K562 (cell line): ENCODE measurements at regions not wholly inside any gene's neighbourhood (a gene's known extent, or its start where the extent isn't known, plus 50 kb on each side); places are given as distances from the start of the nearest gene placed in this dataset.

Source experiments
- ATF1 ChIP-seq, 2 experiments: fragments of 450-650 bp in 1 of 2; IDR thresholded peaks; 2 replicates each; pipeline ENCODE4 v1.6.1; 2016; ENCODE audit warnings: missing compliant biosample characterization in 1 of 2, missing genetic modification characterization in 1 of 2
- CREBBP ChIP-seq: IDR thresholded peaks from one replicate; pipeline ENCODE4 v1.6.1; 2012; ENCODE audit warnings: low read depth, mild to moderate bottlenecking, control low read depth, inconsistent platforms, low read length
- ETV5 ChIP-seq: sonication (generic); formaldehyde crosslinking; IDR thresholded peaks from 2 replicates; pipeline ENCODE4 v1.4.0; 2020; ENCODE audit warnings: low read depth, mild to moderate bottlenecking, missing genetic modification reagents
- FUS ChIP-seq: fragments of 200-400 bp; formaldehyde crosslinking; optimal IDR thresholded peaks from 2 replicates; pipeline ENCODE3; 2017; ENCODE audit warnings: low read depth, low read length
- GATAD2B ChIP-seq: fragments of 450-650 bp; IDR thresholded peaks from 2 replicates; pipeline ENCODE4 v1.6.1; 2017; ENCODE audit warnings: mild to moderate bottlenecking, borderline replicate concordance
- IRF2 ChIP-seq: sonication (generic); formaldehyde crosslinking; IDR thresholded peaks from 2 replicates; pipeline ENCODE4 v1.8.1; 2022; ENCODE audit warnings: mild to moderate bottlenecking, missing genetic modification reagents
- MBD2 ChIP-seq: sonication (generic); IDR thresholded peaks from 2 replicates; pipeline ENCODE4 v1.6.1; 2016; ENCODE audit warnings: low read depth, borderline replicate concordance
- NR2C1 ChIP-seq, 2 experiments: fragments of 450-650 bp; IDR thresholded peaks; 2 replicates each; pipeline ENCODE4 v1.6.1; 2017; ENCODE audit warnings: mild to moderate bottlenecking in 2 of 2, antibody characterized with exemption in 1 of 2, inconsistent platforms in 1 of 2, missing compliant biosample characterization in 1 of 2, missing genetic modification characterization in 1 of 2
- TAF7 ChIP-seq: fragments of 450-650 bp; IDR thresholded peaks from 2 replicates; pipeline ENCODE4 v1.6.1; 2016; ENCODE audit warnings: missing genetic modification characterization, missing compliant biosample characterization
- TCF7 ChIP-seq: sonication (generic); IDR thresholded peaks from 2 replicates; pipeline ENCODE4 v1.6.1; 2016; ENCODE audit warnings: antibody characterized with exemption, borderline replicate concordance
- YBX1 ChIP-seq: fragments of 450-650 bp; IDR thresholded peaks from 2 replicates; pipeline ENCODE4 v1.7.1; 2016; ENCODE audit warnings: mild to moderate bottlenecking
- ZNF3 ChIP-seq: fragments of 250-450 bp; sonication (Bioruptor Pico); IDR thresholded peaks from 2 replicates; pipeline ENCODE4 v1.5.0; 2021; ENCODE audit warnings: mild to moderate bottlenecking, moderate library complexity
- ZNF347 ChIP-seq: fragments of 450-650 bp; formaldehyde crosslinking; IDR thresholded peaks from 2 replicates; pipeline ENCODE4 v1.4.0; 2020; ENCODE audit warnings: low read depth, mild to moderate bottlenecking, moderate library complexity
- TF ChIP-seq, protein P1 (sequence below): IDR thresholded peaks from 2 replicates; pipeline ENCODE4 v1.6.1; 2012; ENCODE audit warnings: low read depth, low read length, improper control_type of control experiment, borderline replicate concordance
- TF ChIP-seq, protein P2 (sequence below): fragments of 450-650 bp; IDR thresholded peaks from 2 replicates; pipeline ENCODE4 v1.6.1; 2016; ENCODE audit warnings: mild to moderate bottlenecking, moderate library complexity

DNA sequence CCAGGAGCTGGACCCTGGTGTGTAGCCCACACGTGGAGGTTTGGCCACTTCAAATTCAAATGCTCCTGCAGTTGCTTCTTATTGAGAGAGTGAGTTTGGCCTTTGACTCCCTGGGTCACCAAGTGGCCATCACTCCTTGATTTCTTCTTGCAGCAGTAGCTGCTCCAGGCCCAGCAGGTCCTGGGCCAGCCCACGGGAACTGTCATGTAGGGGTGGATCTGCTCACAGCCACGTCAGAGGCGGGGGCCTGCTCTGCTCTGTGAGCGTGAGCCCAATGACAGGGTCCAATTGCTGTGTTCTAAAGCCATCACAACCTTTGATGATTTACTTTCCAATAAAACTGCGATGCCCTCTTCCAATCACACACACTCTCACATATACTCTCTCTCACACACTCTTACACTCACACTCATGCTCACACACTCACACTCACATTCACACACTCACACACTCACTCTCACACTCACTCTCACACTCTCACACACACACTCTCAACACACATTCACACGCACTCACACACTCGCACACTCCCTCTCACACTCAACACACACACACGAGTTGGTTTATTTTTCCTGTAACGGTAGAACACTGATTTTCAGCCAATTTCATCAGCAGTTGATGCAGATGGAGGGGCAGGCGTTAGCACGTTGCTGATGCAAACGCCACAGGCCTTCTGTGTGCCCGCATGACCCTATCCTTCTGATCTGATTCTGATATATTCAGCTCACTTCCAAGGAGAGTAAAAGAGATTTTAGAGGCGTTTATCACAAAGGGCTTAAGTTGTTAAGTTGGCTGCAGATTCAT lies 210.7 kb upstream of the PPP2R2D start (continued):
- TF ChIP-seq, protein P1, sequence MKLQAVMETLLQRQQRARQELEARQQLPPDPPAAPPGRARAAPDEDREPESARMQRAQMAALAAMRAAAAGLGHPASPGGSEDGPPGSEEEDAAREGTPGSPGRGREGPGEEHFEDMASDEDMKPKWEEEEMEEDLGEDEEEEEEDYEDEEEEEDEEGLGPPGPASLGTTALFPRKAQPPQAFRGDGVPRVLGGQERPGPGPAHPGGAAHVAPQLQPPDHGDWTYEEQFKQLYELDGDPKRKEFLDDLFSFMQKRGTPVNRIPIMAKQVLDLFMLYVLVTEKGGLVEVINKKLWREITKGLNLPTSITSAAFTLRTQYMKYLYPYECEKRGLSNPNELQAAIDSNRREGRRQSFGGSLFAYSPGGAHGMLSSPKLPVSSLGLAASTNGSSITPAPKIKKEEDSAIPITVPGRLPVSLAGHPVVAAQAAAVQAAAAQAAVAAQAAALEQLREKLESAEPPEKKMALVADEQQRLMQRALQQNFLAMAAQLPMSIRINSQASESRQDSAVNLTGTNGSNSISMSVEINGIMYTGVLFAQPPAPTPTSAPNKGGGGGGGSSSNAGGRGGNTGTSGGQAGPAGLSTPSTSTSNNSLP, result no peak
- TF ChIP-seq, protein P2, sequence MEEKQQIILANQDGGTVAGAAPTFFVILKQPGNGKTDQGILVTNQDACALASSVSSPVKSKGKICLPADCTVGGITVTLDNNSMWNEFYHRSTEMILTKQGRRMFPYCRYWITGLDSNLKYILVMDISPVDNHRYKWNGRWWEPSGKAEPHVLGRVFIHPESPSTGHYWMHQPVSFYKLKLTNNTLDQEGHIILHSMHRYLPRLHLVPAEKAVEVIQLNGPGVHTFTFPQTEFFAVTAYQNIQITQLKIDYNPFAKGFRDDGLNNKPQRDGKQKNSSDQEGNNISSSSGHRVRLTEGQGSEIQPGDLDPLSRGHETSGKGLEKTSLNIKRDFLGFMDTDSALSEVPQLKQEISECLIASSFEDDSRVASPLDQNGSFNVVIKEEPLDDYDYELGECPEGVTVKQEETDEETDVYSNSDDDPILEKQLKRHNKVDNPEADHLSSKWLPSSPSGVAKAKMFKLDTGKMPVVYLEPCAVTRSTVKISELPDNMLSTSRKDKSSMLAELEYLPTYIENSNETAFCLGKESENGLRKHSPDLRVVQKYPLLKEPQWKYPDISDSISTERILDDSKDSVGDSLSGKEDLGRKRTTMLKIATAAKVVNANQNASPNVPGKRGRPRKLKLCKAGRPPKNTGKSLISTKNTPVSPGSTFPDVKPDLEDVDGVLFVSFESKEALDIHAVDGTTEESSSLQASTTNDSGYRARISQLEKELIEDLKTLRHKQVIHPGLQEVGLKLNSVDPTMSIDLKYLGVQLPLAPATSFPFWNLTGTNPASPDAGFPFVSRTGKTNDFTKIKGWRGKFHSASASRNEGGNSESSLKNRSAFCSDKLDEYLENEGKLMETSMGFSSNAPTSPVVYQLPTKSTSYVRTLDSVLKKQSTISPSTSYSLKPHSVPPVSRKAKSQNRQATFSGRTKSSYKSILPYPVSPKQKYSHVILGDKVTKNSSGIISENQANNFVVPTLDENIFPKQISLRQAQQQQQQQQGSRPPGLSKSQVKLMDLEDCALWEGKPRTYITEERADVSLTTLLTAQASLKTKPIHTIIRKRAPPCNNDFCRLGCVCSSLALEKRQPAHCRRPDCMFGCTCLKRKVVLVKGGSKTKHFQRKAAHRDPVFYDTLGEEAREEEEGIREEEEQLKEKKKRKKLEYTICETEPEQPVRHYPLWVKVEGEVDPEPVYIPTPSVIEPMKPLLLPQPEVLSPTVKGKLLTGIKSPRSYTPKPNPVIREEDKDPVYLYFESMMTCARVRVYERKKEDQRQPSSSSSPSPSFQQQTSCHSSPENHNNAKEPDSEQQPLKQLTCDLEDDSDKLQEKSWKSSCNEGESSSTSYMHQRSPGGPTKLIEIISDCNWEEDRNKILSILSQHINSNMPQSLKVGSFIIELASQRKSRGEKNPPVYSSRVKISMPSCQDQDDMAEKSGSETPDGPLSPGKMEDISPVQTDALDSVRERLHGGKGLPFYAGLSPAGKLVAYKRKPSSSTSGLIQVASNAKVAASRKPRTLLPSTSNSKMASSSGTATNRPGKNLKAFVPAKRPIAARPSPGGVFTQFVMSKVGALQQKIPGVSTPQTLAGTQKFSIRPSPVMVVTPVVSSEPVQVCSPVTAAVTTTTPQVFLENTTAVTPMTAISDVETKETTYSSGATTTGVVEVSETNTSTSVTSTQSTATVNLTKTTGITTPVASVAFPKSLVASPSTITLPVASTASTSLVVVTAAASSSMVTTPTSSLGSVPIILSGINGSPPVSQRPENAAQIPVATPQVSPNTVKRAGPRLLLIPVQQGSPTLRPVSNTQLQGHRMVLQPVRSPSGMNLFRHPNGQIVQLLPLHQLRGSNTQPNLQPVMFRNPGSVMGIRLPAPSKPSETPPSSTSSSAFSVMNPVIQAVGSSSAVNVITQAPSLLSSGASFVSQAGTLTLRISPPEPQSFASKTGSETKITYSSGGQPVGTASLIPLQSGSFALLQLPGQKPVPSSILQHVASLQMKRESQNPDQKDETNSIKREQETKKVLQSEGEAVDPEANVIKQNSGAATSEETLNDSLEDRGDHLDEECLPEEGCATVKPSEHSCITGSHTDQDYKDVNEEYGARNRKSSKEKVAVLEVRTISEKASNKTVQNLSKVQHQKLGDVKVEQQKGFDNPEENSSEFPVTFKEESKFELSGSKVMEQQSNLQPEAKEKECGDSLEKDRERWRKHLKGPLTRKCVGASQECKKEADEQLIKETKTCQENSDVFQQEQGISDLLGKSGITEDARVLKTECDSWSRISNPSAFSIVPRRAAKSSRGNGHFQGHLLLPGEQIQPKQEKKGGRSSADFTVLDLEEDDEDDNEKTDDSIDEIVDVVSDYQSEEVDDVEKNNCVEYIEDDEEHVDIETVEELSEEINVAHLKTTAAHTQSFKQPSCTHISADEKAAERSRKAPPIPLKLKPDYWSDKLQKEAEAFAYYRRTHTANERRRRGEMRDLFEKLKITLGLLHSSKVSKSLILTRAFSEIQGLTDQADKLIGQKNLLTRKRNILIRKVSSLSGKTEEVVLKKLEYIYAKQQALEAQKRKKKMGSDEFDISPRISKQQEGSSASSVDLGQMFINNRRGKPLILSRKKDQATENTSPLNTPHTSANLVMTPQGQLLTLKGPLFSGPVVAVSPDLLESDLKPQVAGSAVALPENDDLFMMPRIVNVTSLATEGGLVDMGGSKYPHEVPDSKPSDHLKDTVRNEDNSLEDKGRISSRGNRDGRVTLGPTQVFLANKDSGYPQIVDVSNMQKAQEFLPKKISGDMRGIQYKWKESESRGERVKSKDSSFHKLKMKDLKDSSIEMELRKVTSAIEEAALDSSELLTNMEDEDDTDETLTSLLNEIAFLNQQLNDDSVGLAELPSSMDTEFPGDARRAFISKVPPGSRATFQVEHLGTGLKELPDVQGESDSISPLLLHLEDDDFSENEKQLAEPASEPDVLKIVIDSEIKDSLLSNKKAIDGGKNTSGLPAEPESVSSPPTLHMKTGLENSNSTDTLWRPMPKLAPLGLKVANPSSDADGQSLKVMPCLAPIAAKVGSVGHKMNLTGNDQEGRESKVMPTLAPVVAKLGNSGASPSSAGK, result peak; percentile 31
- TF ChIP-seq NR2C1 (IDR thresholded peaks at IDR 0.05) (no peak), NR2C1 (tag; IDR thresholded peaks at IDR 0.05) (no peak), ETV5 (CRISPR knock-in tag) (no peak), YBX1 (no peak), ATF1 (CRISPR knock-in tag; IDR thresholded peaks at IDR 0.05) (no peak), ATF1 (tag; IDR thresholded peaks at IDR 0.05) (no peak), TCF7 (no peak), TAF7 (tag) (no peak), ZNF3 (CRISPR knock-in tag) (no peak), MBD2 (no peak), ZNF347 (CRISPR knock-in tag) (no peak), FUS (no peak), GATAD2B (no peak), CREBBP (no peak), IRF2 (CRISPR knock-in tag) (no peak)
